IgD-negative memory B cell (primary cell): ENCODE measurements at regions not wholly inside any gene's neighbourhood (a gene's known extent, or its start where the extent isn't known, plus 50 kb on each side); places are given as distances from the start of the nearest gene placed in this dataset.

Source experiments
- H3K27ac Mint-ChIP-seq, 3 donors: one replicate each; pipeline ENCODE4 v1.8.0; 2020 to 2022; ENCODE audit warnings: mild to moderate bottlenecking in 3 of 3, mixed read lengths in 3 of 3, moderate library complexity in 1 of 3
- H3K27me3 Mint-ChIP-seq: one replicate; pipeline ENCODE4 v1.8.0; 2021; ENCODE audit warnings: mixed read lengths
- H3K36me3 Mint-ChIP-seq: one replicate; pipeline ENCODE4 v1.8.0; 2020; ENCODE audit warnings: mild to moderate bottlenecking, mixed read lengths
- H3K4me1 Mint-ChIP-seq, 3 donors: one replicate each; pipeline ENCODE4 v1.8.0; 2020 to 2022; ENCODE audit warnings: mixed read lengths in 3 of 3, mild to moderate bottlenecking in 1 of 3
- H3K4me3 Mint-ChIP-seq, 4 donors: one replicate each; pipeline ENCODE4 v1.8.0; 2020 to 2022; ENCODE audit warnings: mild to moderate bottlenecking in 4 of 4, mixed read lengths in 4 of 4, moderate library complexity in 3 of 4
- H3K9me3 Mint-ChIP-seq, 3 donors: one replicate each; pipeline ENCODE4 v1.8.0; 2020 to 2021; ENCODE audit warnings: mixed read lengths in 3 of 3, mild to moderate bottlenecking in 1 of 3

DNA sequence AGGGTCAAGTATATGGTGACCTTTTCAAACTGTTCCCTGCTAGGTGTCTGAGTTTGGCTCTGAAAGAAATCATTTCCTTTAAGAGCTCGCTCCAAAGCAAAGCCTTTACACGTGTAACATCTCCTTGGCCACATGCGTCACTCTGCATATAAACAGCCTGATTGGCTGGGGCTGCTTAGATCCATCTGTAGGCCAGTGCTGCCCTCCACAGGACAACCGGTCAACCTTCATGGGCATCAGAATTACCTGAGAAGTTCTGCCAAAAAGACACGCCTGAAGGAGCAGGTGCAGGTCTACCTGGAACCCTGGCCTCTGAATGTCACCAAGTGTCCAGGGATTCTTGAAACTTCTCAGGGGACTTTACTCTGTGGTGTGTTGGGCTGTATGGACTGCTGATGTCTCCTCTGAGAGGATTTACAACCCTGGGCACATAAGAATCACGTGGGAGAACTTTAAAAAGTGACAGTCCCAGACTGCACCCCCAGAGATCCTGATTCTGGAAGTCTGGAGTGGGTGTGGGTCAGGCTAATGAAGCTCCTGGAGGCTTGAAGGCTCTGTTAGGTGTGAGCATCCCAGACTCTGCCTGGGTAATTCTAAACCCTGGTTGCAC, 497.6 kb downstream of the GADD45G start:
- no peak overlapping the region for H3K27ac Mint-ChIP-seq
- no peaks in the 10 kb centered on the region for H3K36me3 Mint-ChIP-seq
- no peak overlapping the region for H3K4me3 Mint-ChIP-seq
- peaks cover 4% of the 10 kb centered on the region for H3K27me3 Mint-ChIP-seq
- no peaks in the 10 kb centered on the region for H3K9me3 Mint-ChIP-seq
- H3K4me1 Mint-ChIP-seq = peaks cover 4 to 6% (median 6%) of the 10 kb centered on the region in 3 donors

DNA sequence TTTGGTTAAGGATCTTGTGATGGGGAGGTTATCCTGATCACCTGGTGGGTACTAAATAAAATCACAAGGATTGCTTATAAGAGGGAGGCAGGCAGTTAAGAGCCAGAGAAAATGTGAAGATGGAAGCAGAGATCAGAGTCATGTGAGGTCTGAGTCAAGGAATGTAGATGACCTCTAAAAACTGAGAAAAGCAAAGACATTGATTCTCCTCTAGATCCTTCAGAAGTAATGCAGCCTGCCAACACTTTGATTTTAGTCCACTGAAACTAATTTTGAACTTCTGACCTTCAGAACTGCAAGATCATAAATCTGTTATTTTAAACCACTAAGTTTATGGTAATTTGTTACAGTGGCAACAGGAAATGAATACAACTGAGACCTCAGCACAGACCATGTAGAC, 499.0 kb downstream of the GADD45G start:
- Mint-ChIP-seq H3K4me3 (no peak overlapping the region), H3K27me3 (peaks cover 4% of the 10 kb centered on the region), H3K36me3 (no peaks in the 10 kb centered on the region), H3K9me3 (no peaks in the 10 kb centered on the region), H3K27ac (no peak overlapping the region), H3K4me1 (peaks cover 4 to 6% (median 6%) of the 10 kb centered on the region in 3 donors)

DNA sequence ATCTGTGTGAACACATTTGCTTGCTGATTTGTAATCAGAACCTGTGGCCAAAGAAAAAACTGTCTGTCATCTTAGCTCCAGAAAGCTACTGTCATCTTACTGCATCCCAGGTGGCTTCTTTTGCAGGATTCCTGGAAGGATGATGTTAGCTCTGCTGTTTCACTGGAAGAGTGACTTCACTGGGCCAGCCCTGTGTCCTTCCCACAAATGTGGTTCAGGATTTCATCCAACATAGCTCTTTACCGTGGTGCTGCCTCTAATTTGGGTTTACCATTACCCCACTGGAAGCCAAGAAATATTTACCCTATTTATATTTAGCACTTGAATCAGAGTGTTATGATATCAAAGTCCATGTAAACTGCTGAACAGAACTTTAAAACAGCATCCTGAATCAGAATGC, 501.0 kb downstream of the GADD45G start:
- Mint-ChIP-seq H3K4me1 (peaks cover 4 to 6% (median 6%) of the 10 kb centered on the region in 3 donors), H3K4me3 (no peak overlapping the region), H3K9me3 (peaks cover 4 to 12% (median 11%) of the 10 kb centered on the region in 3 donors), H3K36me3 (peaks cover 4% of the 10 kb centered on the region), H3K27ac (no peak overlapping the region), H3K27me3 (peaks cover 7% of the 10 kb centered on the region)

DNA sequence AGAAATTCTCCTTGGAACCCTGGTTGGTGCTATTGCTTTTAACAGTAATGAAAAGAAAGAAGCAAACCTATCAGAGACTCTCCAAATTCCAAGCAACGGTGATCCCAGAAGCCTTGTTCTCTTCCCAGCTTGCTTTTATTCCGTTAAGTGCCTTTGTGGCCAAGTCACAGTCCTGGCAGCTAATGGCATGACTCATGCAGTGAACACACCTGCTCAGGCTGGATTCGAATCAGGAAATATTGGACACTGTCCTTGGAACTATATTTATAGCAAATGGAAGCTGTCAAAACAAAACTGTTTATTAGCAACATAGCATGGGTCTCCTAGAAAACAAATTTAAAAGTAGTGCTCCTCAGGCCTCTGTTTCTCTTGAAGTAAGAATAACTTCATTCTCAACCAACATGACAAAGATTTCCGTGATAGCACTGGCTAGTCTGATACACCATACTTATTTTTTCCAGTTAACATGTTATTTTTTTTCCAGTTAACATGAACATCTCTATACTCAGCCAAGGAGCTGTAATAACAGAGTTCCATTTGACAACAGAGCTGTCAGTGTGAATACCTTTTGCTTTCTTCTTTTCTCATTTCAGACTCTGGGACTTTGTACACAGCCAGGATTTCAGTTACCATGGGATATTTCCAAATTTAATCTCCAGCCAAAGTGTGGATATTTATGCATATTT, 502.4 kb downstream of the GADD45G start:
- Mint-ChIP-seq H3K9me3 (peaks cover 4 to 12% (median 11%) of the 10 kb centered on the region in 3 donors), H3K4me3 (no peak overlapping the region), H3K27me3 (peaks cover 4% of the 10 kb centered on the region), H3K36me3 (peaks cover 4% of the 10 kb centered on the region), H3K27ac (no peak overlapping the region), H3K4me1 (peaks cover 4% of the 10 kb centered on the region in 3 donors)

DNA sequence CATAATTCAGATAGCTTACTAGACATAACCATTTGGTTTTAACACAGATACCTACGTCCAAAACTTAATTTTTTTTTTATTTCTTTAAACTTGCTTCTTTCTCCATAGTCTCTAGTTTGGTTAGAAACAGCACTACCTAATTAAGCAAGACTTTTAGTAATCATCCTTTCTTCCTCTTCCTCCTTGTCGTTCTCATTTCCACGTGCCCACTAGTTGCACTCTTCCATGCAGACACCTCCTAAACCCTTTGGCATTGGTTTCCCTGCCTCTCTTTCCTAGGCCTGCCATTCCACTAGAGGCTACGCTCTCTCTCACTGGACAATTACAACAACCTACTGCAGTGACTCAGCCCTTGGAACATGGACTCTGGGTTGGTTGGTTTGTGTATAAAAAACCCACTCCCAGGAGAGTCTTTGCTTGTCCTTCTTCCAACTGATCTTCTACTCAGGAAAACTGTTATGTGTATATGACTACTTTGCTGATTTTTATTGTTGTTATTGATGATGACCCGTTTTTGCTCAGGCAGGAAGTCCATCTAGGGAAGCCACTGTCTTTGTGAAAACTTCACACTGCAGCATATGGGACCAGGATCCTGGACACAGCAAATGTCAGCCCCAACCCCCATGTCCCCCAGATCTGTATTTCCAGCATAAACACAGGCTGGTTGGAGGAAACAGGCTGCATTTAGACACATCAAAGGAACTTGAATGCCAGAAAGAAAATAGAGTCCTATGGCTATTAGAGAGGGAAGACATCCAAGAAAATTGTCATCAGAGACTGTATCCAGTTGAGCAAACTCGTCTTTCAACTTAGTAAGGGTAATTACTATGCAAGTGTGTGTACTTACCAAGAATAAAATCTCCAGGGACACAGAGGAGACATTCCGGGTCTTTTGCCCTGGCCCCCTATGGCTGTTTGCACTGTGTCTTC, 503.2 kb downstream of the GADD45G start:
- Mint-ChIP-seq H3K9me3 (peaks cover 4 to 12% (median 11%) of the 10 kb centered on the region in 3 donors), H3K27ac (no peak overlapping the region), H3K4me1 (no peaks in the 10 kb centered on the region), H3K36me3 (peaks cover 4% of the 10 kb centered on the region), H3K4me3 (no peak overlapping the region), H3K27me3 (peaks cover 4% of the 10 kb centered on the region)

DNA sequence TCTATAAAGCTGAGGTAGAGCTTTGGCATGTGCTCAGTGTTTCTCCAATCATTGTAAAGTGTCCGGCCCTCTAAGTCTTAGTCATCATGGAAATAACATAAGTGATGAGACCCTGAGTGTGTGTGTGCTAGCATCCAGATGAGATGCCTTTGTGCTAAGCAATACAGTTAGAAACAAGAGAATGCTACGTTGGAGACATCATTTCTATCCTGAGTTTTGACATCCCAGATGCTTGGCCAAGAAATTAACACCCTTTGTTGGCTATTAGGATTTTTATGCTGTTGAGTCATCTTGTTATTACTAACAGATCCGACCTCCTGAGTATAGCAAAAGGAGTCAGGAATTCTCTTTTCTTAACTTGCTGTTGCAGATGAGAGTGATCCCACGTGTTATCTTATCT, 508.0 kb downstream of the GADD45G start:
- Mint-ChIP-seq H3K9me3 (peaks cover 4 to 12% (median 11%) of the 10 kb centered on the region in 3 donors), H3K27me3 (peaks cover 6% of the 10 kb centered on the region), H3K4me1 (no peaks in the 10 kb centered on the region), H3K27ac (no peak overlapping the region), H3K36me3 (peaks cover 6% of the 10 kb centered on the region), H3K4me3 (no peak overlapping the region)

DNA sequence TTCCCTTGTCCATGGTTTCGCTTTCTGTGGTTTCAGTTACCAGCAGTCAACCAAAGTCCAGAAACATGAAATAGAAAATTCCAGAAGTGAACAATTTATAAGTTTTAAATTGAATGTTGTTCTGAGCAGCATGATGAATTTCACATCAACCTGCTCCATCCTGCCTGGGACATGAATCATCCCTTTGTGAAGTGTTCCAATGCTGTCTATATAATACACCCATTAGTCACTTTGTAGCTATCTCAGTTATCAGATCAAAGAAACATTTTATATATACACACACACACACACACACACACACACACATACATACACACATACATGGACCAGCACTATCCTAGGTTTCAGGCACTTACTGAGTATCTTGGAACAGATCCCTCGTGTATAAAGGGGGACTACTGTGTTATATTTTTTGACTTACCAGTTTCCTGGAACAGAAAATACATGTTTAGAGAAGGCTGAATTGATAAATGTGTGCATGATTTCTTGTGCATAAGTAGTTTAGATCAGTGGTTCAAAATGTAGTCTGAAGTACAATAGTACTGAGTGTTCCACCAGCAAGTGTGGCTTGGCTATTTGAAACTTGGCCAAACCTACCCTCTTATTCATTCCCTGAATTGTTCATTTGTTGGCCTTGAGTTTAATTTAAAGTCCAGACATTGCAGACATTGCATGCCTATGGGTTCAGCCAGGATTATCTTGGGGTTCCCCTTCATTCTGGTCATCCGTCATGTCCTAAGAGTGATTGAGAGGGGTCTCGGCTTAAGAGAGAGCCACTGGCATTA, 510.0 kb downstream of the GADD45G start:
- Mint-ChIP-seq H3K9me3 (peaks cover 2 to 3% (median 2%) of the 10 kb centered on the region in 3 donors), H3K4me3 (no peak overlapping the region), H3K27ac (no peak overlapping the region), H3K27me3 (peaks cover 4% of the 10 kb centered on the region), H3K36me3 (peaks cover 3% of the 10 kb centered on the region), H3K4me1 (no peaks in the 10 kb centered on the region)

DNA sequence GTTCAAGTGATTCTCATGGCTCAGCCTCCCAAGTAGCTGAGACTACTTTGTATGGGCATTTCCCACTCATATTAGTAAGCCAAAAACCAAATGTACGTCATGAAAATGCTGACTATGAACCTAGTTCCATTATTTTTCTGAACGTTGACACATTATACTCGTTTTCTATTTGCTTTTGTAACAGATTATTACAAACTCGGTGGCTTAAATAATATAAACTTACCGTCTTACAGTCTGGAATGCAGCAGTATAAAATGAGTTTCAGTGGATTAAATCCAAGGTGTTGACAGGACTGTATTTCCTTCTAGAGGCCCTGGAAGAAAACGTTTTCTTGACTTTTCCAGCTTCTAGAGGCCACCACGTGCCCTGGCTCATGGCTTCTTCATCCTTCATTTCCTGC, 517.0 kb downstream of the GADD45G start:
- Mint-ChIP-seq H3K9me3 (peaks cover 2 to 5% (median 2%) of the 10 kb centered on the region in 3 donors), H3K4me3 (no peak overlapping the region), H3K36me3 (peaks cover 2% of the 10 kb centered on the region), H3K4me1 (no peaks in the 10 kb centered on the region), H3K27me3 (peaks cover 7% of the 10 kb centered on the region), H3K27ac (no peak overlapping the region)

DNA sequence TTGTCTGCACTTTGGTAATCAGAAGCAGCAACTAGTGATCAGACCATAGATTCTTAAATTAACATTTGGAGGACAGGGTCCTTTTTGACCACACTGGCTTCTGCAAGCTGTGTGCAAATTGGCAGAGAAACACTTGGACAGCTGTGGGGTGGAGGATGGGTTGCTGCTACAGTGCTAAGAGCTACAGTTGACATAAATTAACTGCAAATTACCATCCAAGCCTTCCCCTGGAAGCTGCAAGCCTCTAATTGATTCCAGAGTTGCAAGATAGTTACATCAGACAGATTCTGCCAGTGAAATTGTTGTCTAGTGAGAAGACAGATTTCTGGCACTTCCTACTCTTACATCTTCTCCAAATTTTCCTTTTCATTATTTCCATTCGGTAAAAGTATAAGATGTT, 517.7 kb downstream of the DIRAS2 start:
- H3K4me1 Mint-ChIP-seq = no peaks in the 10 kb centered on the region
- H3K27ac Mint-ChIP-seq = no peak overlapping the region
- peaks cover 7% of the 10 kb centered on the region for H3K27me3 Mint-ChIP-seq
- H3K4me3 Mint-ChIP-seq = no peak overlapping the region
- H3K9me3 Mint-ChIP-seq = peaks cover 2 to 5% (median 2%) of the 10 kb centered on the region in 3 donors
- H3K36me3 Mint-ChIP-seq = peaks cover 2% of the 10 kb centered on the region

DNA sequence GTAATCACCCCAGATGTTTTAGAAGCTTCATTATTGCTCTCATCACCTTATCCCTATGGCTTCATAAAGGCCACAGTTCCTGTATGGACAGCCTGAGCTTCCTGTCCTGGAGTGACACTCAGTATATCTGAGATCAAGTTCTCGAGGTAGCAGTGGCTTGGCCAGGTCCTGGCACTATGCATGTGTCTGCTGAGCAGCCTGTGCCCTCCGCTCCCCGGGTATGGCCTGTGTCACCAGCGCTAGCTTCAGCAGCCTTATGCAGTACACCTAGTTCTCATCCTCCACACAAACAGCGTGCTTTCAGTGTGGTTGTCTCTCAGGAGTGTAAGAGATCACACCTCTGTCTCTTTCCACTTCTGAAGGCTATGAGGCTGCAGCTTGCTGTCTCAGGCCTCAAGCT, 514.7 kb downstream of the DIRAS2 start:
- no peak overlapping the region for H3K4me3 Mint-ChIP-seq
- peaks cover 2 to 5% (median 2%) of the 10 kb centered on the region in 3 donors for H3K9me3 Mint-ChIP-seq
- no peaks in the 10 kb centered on the region for H3K4me1 Mint-ChIP-seq
- peaks cover 12% of the 10 kb centered on the region for H3K27me3 Mint-ChIP-seq
- H3K27ac Mint-ChIP-seq = no peak overlapping the region
- H3K36me3 Mint-ChIP-seq = peaks cover 2% of the 10 kb centered on the region

DNA sequence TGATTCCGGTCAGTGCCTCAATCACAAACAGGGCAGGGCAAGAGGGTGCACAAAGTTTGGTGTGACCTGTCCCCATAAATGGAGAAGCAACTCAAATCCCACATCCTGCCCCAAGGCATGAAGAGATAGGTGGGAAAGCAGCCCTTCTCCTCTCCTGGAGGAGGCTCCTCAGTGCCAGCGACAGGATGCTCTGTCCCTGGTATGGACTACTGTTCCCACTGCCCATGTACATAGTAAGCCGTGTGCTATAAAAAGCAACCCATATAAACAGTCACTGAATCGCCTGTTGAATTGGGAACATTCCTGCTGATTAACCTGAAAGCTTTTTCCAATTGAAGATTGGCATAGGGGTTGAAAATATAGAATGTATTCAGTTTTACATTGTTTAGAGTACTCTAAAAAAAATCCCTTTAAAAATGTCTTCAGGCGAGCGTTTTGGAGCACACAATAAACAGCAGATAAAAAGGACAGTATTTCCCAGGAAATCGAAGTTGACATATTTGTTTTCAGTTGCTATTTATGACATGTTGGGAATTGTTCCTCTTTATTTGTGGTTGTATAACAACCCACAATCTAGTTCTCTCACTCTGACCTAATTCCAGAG, 513.9 kb downstream of the DIRAS2 start:
- Mint-ChIP-seq H3K4me3 (no peak overlapping the region), H3K27me3 (peaks cover 12% of the 10 kb centered on the region), H3K9me3 (peaks cover under 1% of the 10 kb centered on the region in 3 donors), H3K27ac (no peak overlapping the region), H3K4me1 (no peaks in the 10 kb centered on the region), H3K36me3 (peaks cover under 1% of the 10 kb centered on the region)

DNA sequence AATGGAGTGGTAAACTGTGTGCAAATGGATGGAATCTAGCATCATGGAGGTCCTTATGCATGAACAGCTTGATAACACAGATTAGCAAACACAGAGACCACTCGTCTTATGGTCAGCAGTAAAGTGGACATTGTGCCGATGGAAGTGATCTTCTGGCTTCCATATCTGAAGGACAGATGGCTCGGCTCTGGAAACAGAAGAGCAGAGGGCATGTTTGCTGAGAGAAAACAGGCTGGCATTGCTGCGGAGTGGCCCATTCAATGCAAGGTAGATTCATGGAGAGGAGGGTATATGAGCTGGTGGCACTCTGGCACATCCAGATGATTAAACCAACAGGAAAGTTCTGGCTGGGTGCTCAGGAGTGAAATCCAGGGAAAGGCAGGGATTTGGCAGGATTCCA, 513.2 kb downstream of the DIRAS2 start:
- peaks cover 14% of the 10 kb centered on the region for H3K27me3 Mint-ChIP-seq
- H3K36me3 Mint-ChIP-seq = no peaks in the 10 kb centered on the region
- H3K9me3 Mint-ChIP-seq = no peaks in the 10 kb centered on the region
- no peak overlapping the region for H3K4me3 Mint-ChIP-seq
- no peaks in the 10 kb centered on the region for H3K4me1 Mint-ChIP-seq
- no peak overlapping the region for H3K27ac Mint-ChIP-seq

DNA sequence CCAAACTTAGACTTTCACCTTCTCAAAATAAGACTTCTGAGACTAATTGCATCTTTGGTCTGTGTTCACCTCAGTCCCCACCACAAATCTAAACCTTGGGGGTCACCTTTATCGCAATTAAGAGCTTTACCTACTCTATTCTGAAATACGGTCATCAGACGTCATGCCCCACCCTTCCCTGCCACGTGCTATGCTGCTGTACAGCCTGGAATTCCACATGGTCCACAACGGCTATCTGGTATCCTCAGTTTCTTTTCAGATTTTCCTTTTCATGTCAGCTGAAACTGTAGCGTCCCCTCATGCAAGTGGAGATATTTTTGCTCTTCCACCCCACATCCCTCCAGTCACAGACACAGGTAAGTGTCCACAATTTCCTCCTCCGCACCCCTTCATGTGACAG, 511.1 kb downstream of the DIRAS2 start:
- Mint-ChIP-seq H3K4me1 (no peaks in the 10 kb centered on the region), H3K27me3 (peaks cover 10% of the 10 kb centered on the region), H3K27ac (no peak overlapping the region), H3K9me3 (no peaks in the 10 kb centered on the region), H3K4me3 (no peak overlapping the region), H3K36me3 (no peaks in the 10 kb centered on the region)

DNA sequence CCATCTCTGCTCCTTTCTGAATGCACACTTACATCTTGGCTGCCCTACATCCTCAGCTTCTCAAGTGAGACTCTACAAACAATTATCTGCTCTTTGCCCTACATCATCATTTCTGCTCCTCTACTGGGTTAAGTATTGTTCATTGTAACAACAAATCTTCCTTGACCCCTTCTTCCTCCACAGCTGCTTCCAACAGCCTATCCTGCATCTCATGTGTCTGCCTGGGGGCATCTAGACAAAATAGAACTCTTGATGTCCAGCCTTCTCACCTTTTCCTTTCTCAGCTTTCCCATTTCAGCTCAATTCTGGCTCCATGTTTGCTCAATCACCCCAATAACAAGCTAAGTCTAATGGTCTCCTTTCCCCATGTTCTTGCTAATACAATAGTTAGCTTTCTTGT, 509.8 kb downstream of the DIRAS2 start:
- no peaks in the 10 kb centered on the region for H3K9me3 Mint-ChIP-seq
- H3K36me3 Mint-ChIP-seq = no peaks in the 10 kb centered on the region
- no peaks in the 10 kb centered on the region for H3K4me1 Mint-ChIP-seq
- H3K4me3 Mint-ChIP-seq = no peak overlapping the region
- no peak overlapping the region for H3K27ac Mint-ChIP-seq
- H3K27me3 Mint-ChIP-seq = peaks cover 10% of the 10 kb centered on the region
